GM20431 (cell line): ENCODE measurements at regions not wholly inside any gene's neighbourhood (a gene's known extent, or its start where the extent isn't known, plus 50 kb on each side); places are given as distances from the start of the nearest gene placed in this dataset.

Experiments
- in situ Hi-C: fragments of 300-500 bp; cut with MseI, MboI; formaldehyde crosslinking; loops from one replicate; pipeline ENCODE4 v1.15.0; 2020; ENCODE audit warnings: low sequenced_read_pairs; ENCODE audit not compliant: unreplicated experiment

DNA sequence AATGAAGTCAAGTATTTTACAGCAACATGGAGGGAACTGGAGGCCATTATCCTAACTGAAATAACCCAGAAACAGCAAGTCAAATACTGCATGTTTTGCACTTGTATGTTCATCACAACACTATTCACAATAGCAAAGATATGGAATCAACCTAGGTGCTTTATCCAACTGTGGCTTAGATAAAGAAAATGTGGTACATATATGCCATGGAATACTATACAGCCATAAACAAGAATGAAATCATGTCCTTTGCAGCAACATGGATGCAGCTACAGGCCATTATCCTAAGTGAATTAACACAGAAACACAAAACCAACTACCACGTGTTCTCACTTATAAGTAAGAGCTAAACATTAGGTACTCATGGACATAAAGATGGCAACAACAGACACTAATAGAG, 91.5 kb upstream of the E2F3 start:
- in situ Hi-C loops, result no loop called here

DNA sequence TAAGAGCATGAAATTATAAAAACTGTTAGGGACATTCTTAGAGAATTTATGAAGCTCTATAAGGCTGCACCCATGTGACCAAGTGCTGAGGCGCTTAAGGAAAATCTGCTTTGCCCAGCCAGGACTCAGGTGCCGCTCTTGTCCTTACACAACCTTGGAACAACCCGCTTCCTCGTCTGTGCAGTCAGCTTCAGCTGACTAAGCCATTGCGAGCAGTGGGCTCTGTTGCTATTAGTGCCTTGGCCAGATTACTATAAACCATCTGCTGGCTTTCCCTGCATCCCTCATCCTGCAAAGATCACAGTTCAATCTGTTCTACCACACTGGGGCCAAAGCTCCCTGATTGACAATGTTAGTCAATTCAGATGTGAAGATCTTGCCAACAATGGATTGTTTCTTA, 89.1 kb upstream of the E2F3 start:
- in situ Hi-C loops, result no loop called here

DNA sequence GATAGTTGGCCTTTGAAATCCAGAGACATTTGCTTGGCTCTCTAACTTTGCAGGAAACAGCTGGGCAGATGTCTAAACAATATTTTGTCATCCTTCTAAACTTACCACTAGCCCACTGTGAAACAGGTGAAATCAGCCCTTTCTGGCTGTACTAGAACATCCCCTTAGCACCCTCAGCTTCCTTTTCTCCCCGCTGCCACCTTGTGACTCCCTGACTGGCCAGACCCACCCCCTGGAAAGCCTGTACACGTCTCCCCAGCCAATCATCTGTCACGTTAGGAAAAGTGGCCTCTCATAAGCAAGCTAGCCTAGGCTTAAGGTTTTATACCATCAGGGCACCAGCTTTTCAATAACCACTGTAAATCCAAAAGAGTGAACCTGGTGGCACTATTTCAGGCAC, 88.6 kb upstream of the E2F3 start:
- in situ Hi-C loops, result no loop called here

DNA sequence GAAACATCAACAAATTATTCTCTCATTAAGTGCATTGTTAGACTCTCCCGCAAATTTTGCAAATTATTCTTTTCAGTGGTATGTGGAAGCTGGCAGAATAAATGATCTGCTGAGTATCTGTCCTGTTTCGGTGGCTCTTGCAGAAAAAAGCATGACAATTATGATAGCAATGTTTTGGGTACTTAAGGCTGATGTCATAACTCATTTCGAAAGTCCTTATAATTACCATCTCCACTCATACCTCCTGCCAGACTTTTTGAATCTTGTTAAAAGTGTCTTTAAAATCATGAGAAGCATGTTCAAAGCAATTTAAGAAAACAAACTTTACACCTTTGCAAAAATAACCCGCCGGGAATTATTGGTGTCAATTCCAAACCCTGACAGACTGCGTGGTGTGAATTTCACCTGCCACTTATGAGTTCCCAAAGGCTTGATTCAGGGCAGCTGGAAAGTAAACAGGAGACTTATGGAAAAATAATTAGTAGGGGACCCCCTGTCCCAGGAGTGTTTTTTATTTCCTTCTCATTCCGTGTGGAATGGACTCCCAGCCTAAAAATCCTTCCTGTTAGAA, 87.6 kb upstream of the E2F3 start:
- in situ Hi-C loops, result no loop called here

DNA sequence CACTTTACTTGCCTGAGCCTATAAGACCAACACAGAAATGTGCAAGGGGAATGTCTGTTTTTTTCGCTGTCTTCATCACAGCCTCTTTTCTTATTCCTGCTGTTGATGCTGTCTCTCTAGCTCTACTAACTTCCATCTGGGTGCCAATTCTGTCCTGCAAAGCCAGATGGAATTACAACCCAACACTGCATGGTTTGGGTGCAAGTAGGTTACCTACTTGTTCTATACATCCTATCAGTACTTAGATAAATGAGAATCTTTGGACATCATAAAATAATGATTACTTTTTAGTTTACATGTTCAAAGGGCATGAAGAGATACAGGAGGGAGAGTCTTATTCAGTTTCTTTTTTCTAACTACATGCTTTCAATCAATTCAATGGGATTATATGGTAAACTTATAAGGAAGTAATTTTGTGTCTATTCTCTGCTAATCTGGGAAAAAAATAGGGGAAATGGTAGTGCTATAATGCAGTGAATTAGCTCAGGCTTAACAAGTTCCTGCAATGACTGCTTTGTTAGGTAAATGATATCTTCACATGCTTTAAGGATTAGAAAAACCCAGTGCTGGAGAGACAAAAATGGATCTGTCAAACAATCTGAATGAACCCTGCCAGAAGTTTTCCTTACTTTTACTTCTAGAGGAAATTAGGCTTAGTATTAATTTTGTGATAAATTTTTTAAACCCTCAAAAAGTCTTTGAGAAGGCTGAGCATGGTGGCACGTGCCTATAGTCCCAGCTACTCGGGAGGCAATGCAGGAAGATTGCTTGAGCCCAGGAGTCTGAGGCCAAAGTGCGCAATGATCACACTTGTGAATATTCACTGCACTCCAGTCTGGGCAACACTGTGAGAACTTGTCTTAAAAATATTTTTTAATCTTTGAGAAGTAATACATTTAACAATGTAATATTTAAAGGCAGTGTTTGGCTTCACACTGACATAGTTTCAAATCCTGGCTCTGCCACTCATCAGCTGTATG, 86.5 kb upstream of the E2F3 start:
- in situ Hi-C loops, result no loop called here

- in situ Hi-C loops, result no loop called here
These were observed 84.2 kb upstream of the E2F3 start for GRCh38 chr6:20317430-20317829.

GRCh38 chr6:20318851-20319387, 82.8 kb upstream of the E2F3 start:
- in situ Hi-C loops, result no loop called here

DNA sequence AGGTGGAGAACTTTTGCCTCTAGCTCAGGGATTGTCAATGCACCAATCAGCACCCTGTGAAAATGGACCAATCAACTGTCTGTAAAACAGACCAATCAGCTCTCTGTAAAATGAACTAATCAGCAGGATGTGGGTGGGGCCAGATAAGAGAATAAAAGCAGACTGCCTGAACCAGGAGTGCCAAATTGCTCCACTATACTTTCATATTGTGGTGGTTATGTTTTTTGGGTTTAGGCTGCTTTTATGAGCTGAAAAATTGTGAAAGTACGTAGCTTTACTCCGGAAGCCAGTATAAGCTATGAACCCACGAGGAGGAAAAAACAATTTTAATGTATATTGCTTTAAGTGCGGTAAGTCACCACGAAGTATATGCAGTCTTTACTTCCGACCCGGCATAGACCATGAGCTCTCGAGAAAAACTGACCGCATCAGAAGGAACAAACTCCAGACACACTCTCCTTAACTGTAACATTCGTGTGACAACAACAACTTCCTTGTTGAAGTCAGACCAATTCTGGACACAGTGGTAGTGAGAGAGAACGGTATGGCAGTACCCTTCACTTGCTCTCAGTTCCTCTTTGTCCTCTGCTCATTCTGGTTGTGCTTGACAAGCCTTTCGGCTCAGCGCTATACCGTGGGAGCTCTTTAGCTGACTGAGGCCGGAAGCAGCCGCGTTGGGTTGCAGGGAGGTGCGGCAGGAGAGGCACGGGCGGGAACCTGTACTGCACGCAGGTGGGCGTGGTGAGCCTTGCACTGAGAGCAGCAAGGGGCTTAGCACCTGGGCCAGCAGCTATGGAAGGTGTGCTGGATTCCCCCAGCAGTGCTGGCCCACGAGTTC, 81.9 kb upstream of the E2F3 start:
- in situ Hi-C loops, result no loop called here

- in situ Hi-C loops, result no loop called here
These were observed 75.8 kb upstream of the E2F3 start for GRCh38 chr6:20325641-20326421.

GRCh38 chr6:20326422-20326728, 75.3 kb upstream of the E2F3 start:
- in situ Hi-C loops, result no loop called here

GRCh38 chr6:20327141-20327540, 74.5 kb upstream of the E2F3 start:
- in situ Hi-C loops, result no loop called here

GRCh38 chr6:20328266-20328923, 73.3 kb upstream of the E2F3 start:
- in situ Hi-C loops, result no loop called here

DNA sequence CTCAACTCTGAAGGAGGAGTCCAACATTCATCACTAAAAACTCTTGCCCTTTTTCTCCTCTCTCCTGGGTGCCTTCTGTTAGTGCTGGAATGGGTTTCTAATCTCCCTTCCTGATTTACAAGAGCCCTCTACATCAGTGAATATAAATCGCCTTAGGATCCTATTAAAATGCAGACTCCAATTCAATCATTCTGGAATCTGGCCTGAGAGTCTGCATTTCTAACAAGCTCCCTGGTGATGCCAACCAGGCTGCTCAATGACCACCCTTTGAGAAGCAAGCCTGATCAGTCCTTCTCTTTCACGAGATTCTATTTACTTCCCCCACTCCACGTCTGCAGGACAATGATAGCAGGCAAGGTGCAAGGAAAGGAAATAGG, 72.8 kb upstream of the E2F3 start:
- in situ Hi-C loops, result no loop called here

DNA sequence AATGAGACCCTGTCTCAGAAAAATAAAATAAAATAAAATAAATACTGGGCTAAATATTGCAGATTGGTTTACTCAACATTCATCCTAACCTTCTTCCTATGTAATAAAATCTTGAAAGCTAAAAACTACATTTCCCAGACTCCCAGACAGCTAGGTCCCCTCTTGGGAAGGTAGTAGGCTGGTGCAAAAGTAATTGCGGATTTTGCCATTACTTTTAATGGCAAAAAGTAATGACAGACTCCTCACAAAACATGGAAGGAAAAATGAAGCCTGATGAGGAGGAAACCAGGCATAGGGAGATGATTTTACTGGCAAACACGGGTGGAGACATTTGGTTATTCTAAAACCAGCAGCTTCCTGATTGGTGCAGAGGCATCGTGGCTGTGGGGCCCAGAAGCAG, 70.6 kb upstream of the E2F3 start:
- in situ Hi-C loops, result no loop called here

DNA sequence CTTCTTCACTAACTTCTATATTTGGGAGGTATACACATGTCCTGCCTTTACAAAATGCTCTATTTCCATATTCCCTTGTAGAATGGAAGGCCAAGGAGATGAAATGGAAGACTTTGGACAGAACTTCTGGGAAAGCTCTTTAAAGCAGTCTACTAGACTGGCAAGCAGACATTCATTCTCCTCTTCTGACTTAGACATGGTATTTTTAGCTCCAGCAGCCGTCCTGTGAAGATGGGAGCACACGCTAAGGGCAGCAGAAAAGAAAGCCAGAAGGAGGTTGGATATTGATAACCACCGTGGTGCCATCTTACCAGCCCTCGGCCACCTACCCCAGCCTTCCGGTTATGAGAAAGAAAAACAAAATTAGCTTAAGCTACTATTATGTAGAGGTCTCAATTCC, 70.1 kb upstream of the E2F3 start:
- in situ Hi-C loops, result no loop called here

DNA sequence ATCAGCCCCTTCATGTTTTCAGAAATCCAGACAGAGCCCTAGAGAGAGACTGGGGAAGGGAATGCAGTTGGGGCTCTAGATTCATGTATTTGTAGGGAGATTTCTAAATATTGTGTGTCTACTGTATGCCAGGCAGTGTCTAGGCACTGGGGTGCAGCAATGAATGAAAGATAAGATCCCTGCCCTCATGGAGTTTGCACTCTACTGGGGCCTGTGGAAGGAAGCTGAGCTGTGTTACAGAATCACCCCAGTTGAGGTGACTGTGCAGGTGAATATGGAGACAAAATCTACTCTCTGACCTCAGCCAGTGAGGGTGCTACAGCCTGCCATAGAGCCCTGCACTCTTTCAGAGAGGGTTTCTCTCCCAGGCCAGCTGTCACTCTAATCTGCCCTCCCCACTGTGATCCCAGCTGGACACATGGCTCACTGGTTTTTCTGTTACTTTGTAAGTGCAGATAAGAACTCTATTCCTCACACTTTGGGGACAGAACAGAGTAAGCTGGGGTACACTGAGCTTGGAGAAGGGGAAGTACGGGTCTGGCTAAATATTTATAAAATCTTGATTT, 69.2 kb upstream of the E2F3 start:
- in situ Hi-C loops, result no loop called here

- in situ Hi-C loops, result no loop called here
These were observed 67.9 kb upstream of the E2F3 start for GRCh38 chr6:20333721-20334269.

GRCh38 chr6:20334334-20334733, 67.3 kb upstream of the E2F3 start:
- in situ Hi-C loops, result no loop called here

GRCh38 chr6:20334962-20335361, 66.7 kb upstream of the E2F3 start:
- in situ Hi-C loops, result no loop called here
